Ascending aorta (tissue), 2 donors: ENCODE measurements at regions not wholly inside any gene's neighbourhood (a gene's known extent, or its start where the extent isn't known, plus 50 kb on each side); places are given as distances from the start of the nearest gene placed in this dataset.

Experiments used
- DNase-seq, 2 donors: peaks; one replicate each; pipeline ENCODE4 v3.0.0-alpha.2; 2019; ENCODE audit warnings: low spot score in 2 of 2
- H3K27ac ChIP-seq, 2 donors: fragments of 200-600 bp; sonication (generic); one replicate each; pipeline ENCODE4 v1.5.1; 2016 to 2017; ENCODE audit warnings: mild to moderate bottlenecking in 1 of 2
- H3K27me3 ChIP-seq: fragments of 200-600 bp; sonication (generic); one replicate; pipeline ENCODE4 v1.5.1; 2017
- H3K36me3 ChIP-seq, 2 donors: fragments of 200-600 bp; sonication (generic); one replicate each; pipeline ENCODE4 v1.5.1; 2016
- H3K4me1 ChIP-seq, 2 donors: fragments of 200-600 bp; sonication (generic); one replicate each; pipeline ENCODE4 v1.5.1; 2016 to 2017; ENCODE audit warnings: mild to moderate bottlenecking in 1 of 2
- H3K4me3 ChIP-seq, 2 donors: fragments of 200-600 bp; sonication (generic); one replicate each; pipeline ENCODE4 v1.5.1; 2016 to 2017; ENCODE audit warnings: mild to moderate bottlenecking in 1 of 2
- H3K9me3 ChIP-seq, 2 donors: fragments of 200-600 bp; sonication (generic); one replicate each; pipeline ENCODE4 v1.5.1; 2016
- CTCF ChIP-seq, 3 experiments: fragments of 200-600 bp in 2 of 3; fragments of 450-650 bp in 1 of 3; sonication (generic) in 2 of 3; IDR thresholded peaks; one replicate each; pipeline ENCODE4 v1.5.1; 2016 to 2019; ENCODE audit warnings: antibody characterized with exemption in 3 of 3, mild to moderate bottlenecking in 1 of 3, moderate library complexity in 1 of 3
- intact Hi-C: fragments of 100-400 bp; cut with DNase I; formaldehyde crosslinking; loops from one replicate; pipeline ENCODE4 v1.15.1; 2023

GRCh38 chr10:8327140-8327423, 272.6 kb downstream of the GATA3 start:
- H3K4me1 ChIP-seq = no peaks in the 10 kb centered on the region
- no peaks in the 10 kb centered on the region for H3K9me3 ChIP-seq
- TF ChIP-seq CTCF (IDR thresholded peaks at IDR 0.05) = no peak
- no peak for DNase-seq
- H3K27ac ChIP-seq = no peak overlapping the region
- intact Hi-C loops = no loop called here
- no peaks in the 10 kb centered on the region for H3K27me3 ChIP-seq
- H3K36me3 ChIP-seq = no peaks in the 10 kb centered on the region
- H3K4me3 ChIP-seq = no peak overlapping the region

- Histone ChIP-seq H3K4me1 (peaks cover 0 to 3% of the 10 kb centered on the region in 2 donors), H3K27me3 (no peaks in the 10 kb centered on the region), H3K36me3 (no peaks in the 10 kb centered on the region), H3K9me3 (no peaks in the 10 kb centered on the region), H3K4me3 (no peak overlapping the region), H3K27ac (no peak overlapping the region)
- TF ChIP-seq CTCF (IDR thresholded peaks at IDR 0.05) = no peak
- intact Hi-C loops = no loop called here
- DNase-seq = no peak
These were observed 276.9 kb downstream of the GATA3 start for GRCh38 chr10:8331387-8331786.

- Histone ChIP-seq H3K4me1 (peaks cover 0 to 3% of the 10 kb centered on the region in 2 donors), H3K9me3 (no peaks in the 10 kb centered on the region), H3K4me3 (peak overlapping the region; percentile 25 to 57), H3K27me3 (no peaks in the 10 kb centered on the region), H3K36me3 (no peaks in the 10 kb centered on the region), H3K27ac (no peak overlapping the region)
- intact Hi-C loops = no loop called here
- TF ChIP-seq CTCF (IDR thresholded peaks at IDR 0.05) = no peak
- peak; percentile 10 to 70 for DNase-seq
These were observed 277.6 kb downstream of the GATA3 start for GRCh38 chr10:8331896-8332729.

- intact Hi-C loops = no loop called here
- DNase-seq = no peak
- Histone ChIP-seq H3K36me3 (no peaks in the 10 kb centered on the region), H3K4me3 (peak overlapping the region; percentile 25 to 57), H3K4me1 (peaks cover 0 to 3% of the 10 kb centered on the region in 2 donors), H3K27me3 (no peaks in the 10 kb centered on the region), H3K27ac (no peak overlapping the region), H3K9me3 (no peaks in the 10 kb centered on the region)
- TF ChIP-seq CTCF (IDR thresholded peaks at IDR 0.05) = no peak
These were observed 278.2 kb downstream of the GATA3 start for GRCh38 chr10:8332730-8333111.

GRCh38 chr10:8334631-8335030, 280.1 kb downstream of the GATA3 start:
- Histone ChIP-seq H3K9me3 (no peaks in the 10 kb centered on the region), H3K4me1 (peaks cover 0 to 3% of the 10 kb centered on the region in 2 donors), H3K36me3 (no peaks in the 10 kb centered on the region), H3K4me3 (no peak overlapping the region), H3K27me3 (no peaks in the 10 kb centered on the region), H3K27ac (no peak overlapping the region)
- no peak for DNase-seq
- intact Hi-C loops = no loop called here
- TF ChIP-seq CTCF (IDR thresholded peaks at IDR 0.05) = no peak
